Breast epithelium (tissue), 3 donors: ENCODE measurements at regions not wholly inside any gene's neighbourhood (a gene's known extent, or its start where the extent isn't known, plus 50 kb on each side); places are given as distances from the start of the nearest gene placed in this dataset.

Experiments
- CTCF ChIP-seq, 3 donors: fragments of 450-650 bp; IDR thresholded peaks; one replicate each; pipeline ENCODE4 v1.5.1; 2016 to 2017; ENCODE audit warnings: antibody characterized with exemption in 3 of 3, mild to moderate bottlenecking in 3 of 3, moderate library complexity in 3 of 3
- POLR2AphosphoS5 ChIP-seq, 3 donors: sonication (generic); formaldehyde crosslinking; IDR thresholded peaks; one replicate each; pipeline ENCODE4 v1.6.1; 2017; ENCODE audit warnings: antibody characterized with exemption in 3 of 3

GRCh38 chr14:29310210-29310609 is 543.6 kb downstream of the FOXG1 start:
- TF ChIP-seq CTCF (IDR thresholded peaks at IDR 0.05) (no peak), POLR2AphosphoS5 (IDR thresholded peaks at IDR 0.05) (no peak)
